Lower leg skin (tissue), 4 donors: ENCODE measurements at regions not wholly inside any gene's neighbourhood (a gene's known extent, or its start where the extent isn't known, plus 50 kb on each side); places are given as distances from the start of the nearest gene placed in this dataset.
"Not testable (repeated sequence)": the region's sequence is repeated elsewhere in the genome, so short reads cannot be mapped to it uniquely, and the experiment has no call there.

Experiments
- DNase-seq, 2 donors: peaks; one replicate each; pipeline ENCODE4 v3.0.0-alpha.2; 2019; ENCODE audit warnings: low spot score in 2 of 2
- H3K4me3 ChIP-seq: fragments of 200-600 bp; sonication (generic); 2 replicates; pipeline ENCODE4 v1.5.1; 2017; ENCODE audit warnings: mild to moderate bottlenecking, low read depth; ENCODE audit not compliant: poor library complexity, severe bottlenecking
- CTCF ChIP-seq, 3 donors: fragments of 450-650 bp; IDR thresholded peaks; one replicate each; pipeline ENCODE4 v1.5.1; 2016; ENCODE audit warnings: antibody characterized with exemption in 3 of 3, mild to moderate bottlenecking in 3 of 3, moderate library complexity in 2 of 3
- POLR2A ChIP-seq, 2 donors: fragments of 450-650 bp; IDR thresholded peaks; one replicate each; pipeline ENCODE4 v1.6.1; 2016 to 2017; ENCODE audit warnings: antibody characterized with exemption in 2 of 2, mild to moderate bottlenecking in 1 of 2, moderate library complexity in 1 of 2
- WGBS, 2 donors: methylation state at CpG; one replicate each; pipeline ENCODE4 v1.1.5; 2018; 5-methylcytosine and 5-hydroxymethylcytosine counted together
- intact Hi-C: fragments of 100-400 bp; cut with DNase I; formaldehyde crosslinking; loops from one replicate; pipeline ENCODE4 v1.15.0; 2023; ENCODE audit warnings: low total_unique reads

DNA sequence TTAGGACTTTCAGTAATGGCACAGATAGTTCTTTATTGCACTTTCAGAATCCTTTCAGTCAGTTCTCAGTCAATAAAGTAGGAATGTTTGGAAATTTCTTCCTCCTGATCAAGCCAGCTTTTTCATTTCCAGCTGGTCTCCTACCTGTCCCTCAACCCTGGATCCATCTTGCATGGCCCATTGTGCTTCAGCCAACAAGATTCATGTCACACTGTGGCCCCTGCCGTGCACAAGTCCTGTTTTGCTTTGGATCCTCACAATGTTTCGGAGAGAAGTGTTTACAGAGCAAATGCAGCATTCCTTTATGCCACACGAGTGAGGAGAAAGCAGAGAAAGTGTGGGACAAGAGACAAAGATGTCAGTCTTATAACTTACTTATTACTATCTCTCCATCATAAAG, 1694.7 kb upstream of the LRRTM3 start:
- 68 to 71% methylated on average over 3 of the region's 3 CpGs for WGBS, 2 donors
- TF ChIP-seq CTCF (IDR thresholded peaks at IDR 0.05) (no peak), POLR2A (IDR thresholded peaks at IDR 0.05) (no peak)
- no peak overlapping the region for H3K4me3 ChIP-seq
- DNase-seq = no peak
- intact Hi-C loops = no loop called here

DNA sequence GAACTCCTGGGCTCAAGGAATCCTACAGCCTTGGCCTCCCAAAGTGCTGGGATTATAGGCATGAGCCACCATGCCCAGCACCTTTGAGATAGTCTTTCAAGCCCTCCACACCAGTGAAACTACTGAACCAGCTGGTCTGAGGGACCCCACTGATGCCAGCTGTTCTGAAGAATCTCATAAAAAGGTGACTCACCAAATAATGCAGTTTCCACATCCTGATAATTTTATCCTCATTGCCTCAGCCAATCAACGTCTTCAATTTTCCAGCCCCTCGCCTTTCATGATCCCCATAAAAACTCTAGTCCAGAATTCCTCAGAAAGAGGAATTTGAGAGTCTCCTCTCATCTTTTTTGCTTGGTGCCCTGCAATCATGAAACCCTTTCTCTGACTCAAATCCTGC, 1691.6 kb upstream of the LRRTM3 start:
- no peak for TF ChIP-seq CTCF (IDR thresholded peaks at IDR 0.05)
- no peak overlapping the region for H3K4me3 ChIP-seq
- 53 to 69% methylated on average over 2 of the region's 2 CpGs for WGBS, 2 donors
- no peak for DNase-seq
- intact Hi-C loops = no loop called here

- intact Hi-C loops = no loop called here
- DNase-seq = no peak
- no peak for TF ChIP-seq CTCF (IDR thresholded peaks at IDR 0.05)
- TF ChIP-seq POLR2A (IDR thresholded peaks at IDR 0.05) = no peak
- H3K4me3 ChIP-seq = no peak overlapping the region
- WGBS, 2 donors = 72 to 80% methylated on average over 2 of the region's 2 CpGs
Observed at GRCh38 chr10:65235266-65235665, 1690.6 kb upstream of the LRRTM3 start.

GRCh38 chr10:65235846-65236245, 1690.0 kb upstream of the LRRTM3 start:
- DNase-seq = no peak
- intact Hi-C loops = no loop called here
- no peak for TF ChIP-seq POLR2A (IDR thresholded peaks at IDR 0.05)
- TF ChIP-seq CTCF (IDR thresholded peaks at IDR 0.05) = no peak
- WGBS, 2 donors = 38 to 59% methylated on average over 2 of the region's 2 CpGs
- H3K4me3 ChIP-seq = no peak overlapping the region

DNA sequence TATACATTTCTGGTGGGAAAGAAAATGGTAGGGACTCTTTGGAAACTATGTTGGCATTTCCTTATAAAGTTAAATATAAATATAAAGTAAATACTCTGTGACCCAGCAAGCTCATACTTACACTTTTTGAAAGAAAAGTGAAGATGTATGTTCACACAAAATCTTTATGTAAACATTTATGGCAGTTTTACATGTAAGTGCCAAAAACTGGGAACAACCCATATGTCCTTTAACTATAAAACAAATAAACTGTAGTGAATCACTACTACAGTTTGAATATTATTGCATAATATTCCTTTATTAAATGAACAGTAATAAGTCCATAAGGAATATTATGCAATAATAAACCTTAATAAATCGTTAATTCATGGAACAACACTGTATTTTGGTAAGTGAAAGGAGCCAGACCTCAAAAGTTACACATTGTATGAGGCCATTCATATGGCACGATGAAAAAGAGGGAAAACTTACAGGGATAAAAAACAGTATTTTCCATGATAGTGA, 1660.3 kb upstream of the LRRTM3 start:
- TF ChIP-seq CTCF (IDR thresholded peaks at IDR 0.05) (no peak), POLR2A (IDR thresholded peaks at IDR 0.05) (no peak)
- intact Hi-C loops = no loop called here
- 79 to 85% methylated on average over 2 of the region's 2 CpGs for WGBS, 2 donors
- DNase-seq = no peak
- no peak overlapping the region for H3K4me3 ChIP-seq

DNA sequence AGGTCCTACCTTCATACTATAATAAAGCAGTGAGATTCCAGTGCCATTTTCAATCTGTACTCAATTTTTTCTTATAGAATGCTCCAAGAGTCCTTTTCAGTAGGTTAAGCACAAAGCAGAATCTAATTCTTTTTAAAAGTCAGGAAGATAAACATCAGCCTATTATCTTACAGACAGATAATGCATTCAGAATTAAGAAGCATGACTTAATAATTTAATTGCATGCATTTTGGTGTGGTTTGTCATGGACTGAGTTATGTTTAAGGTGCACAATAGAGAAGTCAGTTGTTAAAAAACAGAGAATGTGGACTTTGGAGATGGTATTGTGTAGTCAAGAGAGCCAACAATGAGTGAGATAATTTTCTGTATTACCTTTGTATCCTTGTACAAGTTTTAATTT, 1656.3 kb upstream of the LRRTM3 start:
- H3K4me3 ChIP-seq, DNase-seq, intact Hi-C loops: not testable (repeated sequence)
